Small intestine (tissue), 7 donors: ENCODE measurements at regions not wholly inside any gene's neighbourhood (a gene's known extent, or its start where the extent isn't known, plus 50 kb on each side); places are given as distances from the start of the nearest gene placed in this dataset.

Experiments
- DNase-seq, 2 donors: peaks; one replicate each; pipeline versions ENCODE4 v3.0.0 to v3.0.0-alpha.2; 2013
- FAIRE-seq: peaks from 2 replicates; lab custom pipeline; 2012; peaks lifted over from hg19 to GRCh38; lab: Jason Lieb, UNC
- H3K27ac ChIP-seq, 3 donors: one replicate each; pipeline ENCODE4 v1.5.1; 2013; ENCODE audit warnings: low read length in 2 of 3, mild to moderate bottlenecking in 2 of 3, control low read depth in 1 of 3, inconsistent platforms in 1 of 3, low read depth in 1 of 3, moderate library complexity in 1 of 3
- H3K27me3 ChIP-seq, 3 donors: one replicate each; pipeline ENCODE4 v1.6.1; 2013; ENCODE audit warnings: low read length in 3 of 3, inconsistent platforms in 1 of 3; ENCODE audit not compliant: control insufficient read depth in 3 of 3, insufficient read depth in 3 of 3
- H3K36me3 ChIP-seq, 3 donors: one replicate each; pipeline ENCODE4 v1.6.1; 2013; ENCODE audit warnings: low read length in 3 of 3, inconsistent platforms in 1 of 3, low read depth in 1 of 3, mild to moderate bottlenecking in 1 of 3, moderate library complexity in 1 of 3; ENCODE audit not compliant: control insufficient read depth in 3 of 3, insufficient read depth in 2 of 3
- H3K4me1 ChIP-seq, 3 donors: one replicate each; pipeline ENCODE4 v1.6.1; 2013; ENCODE audit warnings: low read length in 2 of 3, inconsistent platforms in 1 of 3, low read depth in 1 of 3, mild to moderate bottlenecking in 1 of 3, moderate library complexity in 1 of 3; ENCODE audit not compliant: control insufficient read depth in 3 of 3, insufficient read depth in 2 of 3
- H3K4me3 ChIP-seq, 3 donors: one replicate each; pipeline ENCODE4 v1.5.1; 2013; ENCODE audit warnings: low read length in 3 of 3, control low read depth in 1 of 3, inconsistent platforms in 1 of 3, low read depth in 1 of 3, mild to moderate bottlenecking in 1 of 3, moderate library complexity in 1 of 3
- H3K9me3 ChIP-seq, 2 donors: one replicate each; pipeline ENCODE4 v1.6.1; 2013; ENCODE audit warnings: low read depth in 1 of 2, low read length in 1 of 2; ENCODE audit not compliant: control insufficient read depth in 2 of 2, insufficient read depth in 1 of 2
- WGBS, 3 donors: extraction: QIAGEN DNeasy Blood & Tissue Kit; methylation state at CpG; one replicate each; pipeline ENCODE4 v1.1.7; 2013; 5-methylcytosine and 5-hydroxymethylcytosine counted together
- donor health status: healthy with polysubstance abuse.
- donor health status: control.
- donor health status: control.
- donor health status: Bipolar disorder and iron deficiency.
- donor health status: healthy.

DNA sequence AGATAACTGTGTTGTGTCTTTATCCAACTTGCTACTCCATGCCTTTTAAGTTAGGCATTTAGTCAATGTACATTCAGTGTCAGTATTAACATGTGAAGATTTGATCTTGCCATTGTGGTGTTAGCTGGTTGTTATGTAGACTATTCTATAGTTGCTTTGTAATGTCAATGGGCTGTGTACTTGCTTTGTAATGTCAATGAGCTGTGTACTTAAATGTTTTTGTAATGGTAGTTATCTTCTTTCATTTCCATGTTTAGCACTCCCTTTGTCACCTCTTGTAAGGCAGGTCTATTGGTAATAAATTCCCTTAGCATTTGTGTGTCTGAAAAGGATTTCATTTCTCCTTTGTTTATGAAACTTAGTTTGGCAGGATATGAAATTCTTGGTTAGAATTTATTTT is 53.4 kb downstream of the MC4R start:
- Histone ChIP-seq H3K27me3 (no peaks in the 10 kb centered on the region), H3K27ac (no peak overlapping the region), H3K4me3 (no peak overlapping the region), H3K36me3 (no peaks in the 10 kb centered on the region), H3K4me1 (no peaks in the 10 kb centered on the region), H3K9me3 (peaks cover 0 to 4% of the 10 kb centered on the region in 2 donors)
- no peak for FAIRE-seq
- DNase-seq: no peak

- FAIRE-seq (peak; percentile 30), DNase-seq (no peak)
- Histone ChIP-seq H3K27ac (no peak overlapping the region), H3K9me3 (no peaks in the 10 kb centered on the region), H3K4me1 (no peaks in the 10 kb centered on the region), H3K27me3 (no peaks in the 10 kb centered on the region), H3K36me3 (no peaks in the 10 kb centered on the region), H3K4me3 (no peak overlapping the region)
- 44 to 58% (median 56%) methylated on average over 1 of the region's 1 CpG for WGBS, 3 donors
These were observed 60.8 kb downstream of the MC4R start for GRCh38 chr18:60311676-60312360.

DNA sequence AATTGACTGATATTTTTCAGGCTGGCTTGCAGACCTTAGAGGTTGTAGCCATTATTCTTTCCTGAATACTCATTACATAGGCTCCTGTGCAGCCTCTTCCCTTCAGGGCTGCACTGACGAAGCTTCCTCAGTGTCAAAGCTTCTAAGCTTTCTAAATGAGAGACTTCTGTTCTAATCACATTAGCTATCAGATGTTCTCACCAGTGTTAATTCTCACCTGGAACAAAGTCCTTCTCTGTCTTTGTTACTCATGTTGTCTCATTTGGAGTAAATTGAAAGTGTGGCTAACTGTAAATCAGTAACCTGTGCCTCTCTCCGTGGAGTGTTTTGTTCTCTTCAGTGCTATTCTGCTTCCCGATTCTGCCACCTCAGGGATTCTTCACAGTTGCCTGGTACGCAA is 76.9 kb downstream of the MC4R start:
- Histone ChIP-seq H3K36me3 (no peaks in the 10 kb centered on the region), H3K4me1 (no peaks in the 10 kb centered on the region), H3K27me3 (no peaks in the 10 kb centered on the region), H3K4me3 (no peak overlapping the region), H3K27ac (peak overlapping the region in 2 of 3 donors; percentile 40 to 72), H3K9me3 (no peaks in the 10 kb centered on the region)
- FAIRE-seq (no peak), DNase-seq (peak; percentile 81 to 89)
- 13 to 64% (median 26%) methylated on average over 4 of the region's 4 CpGs for WGBS, 3 donors

- H3K4me3 ChIP-seq: no peak overlapping the region
- H3K36me3 ChIP-seq: no peaks in the 10 kb centered on the region
- H3K9me3 ChIP-seq: no peaks in the 10 kb centered on the region
- no peak for FAIRE-seq
- DNase-seq: no peak
- no peaks in the 10 kb centered on the region for H3K4me1 ChIP-seq
- no peak overlapping the region for H3K27ac ChIP-seq
- H3K27me3 ChIP-seq: no peaks in the 10 kb centered on the region
- 72 to 89% (median 77%) methylated on average over 4 of the region's 4 CpGs for WGBS, 3 donors
These were observed 80.4 kb downstream of the MC4R start for GRCh38 chr18:60292186-60292585.

GRCh38 chr18:60279391-60279790 is 93.2 kb downstream of the MC4R start:
- 46 to 62% (median 53%) methylated on average over 1 of the region's 1 CpG for WGBS, 3 donors
- no peak overlapping the region for H3K27ac ChIP-seq
- H3K9me3 ChIP-seq: no peaks in the 10 kb centered on the region
- no peak overlapping the region for H3K4me3 ChIP-seq
- no peak for FAIRE-seq
- no peaks in the 10 kb centered on the region for H3K27me3 ChIP-seq
- H3K36me3 ChIP-seq: no peaks in the 10 kb centered on the region
- DNase-seq: no peak
- no peaks in the 10 kb centered on the region for H3K4me1 ChIP-seq

DNA sequence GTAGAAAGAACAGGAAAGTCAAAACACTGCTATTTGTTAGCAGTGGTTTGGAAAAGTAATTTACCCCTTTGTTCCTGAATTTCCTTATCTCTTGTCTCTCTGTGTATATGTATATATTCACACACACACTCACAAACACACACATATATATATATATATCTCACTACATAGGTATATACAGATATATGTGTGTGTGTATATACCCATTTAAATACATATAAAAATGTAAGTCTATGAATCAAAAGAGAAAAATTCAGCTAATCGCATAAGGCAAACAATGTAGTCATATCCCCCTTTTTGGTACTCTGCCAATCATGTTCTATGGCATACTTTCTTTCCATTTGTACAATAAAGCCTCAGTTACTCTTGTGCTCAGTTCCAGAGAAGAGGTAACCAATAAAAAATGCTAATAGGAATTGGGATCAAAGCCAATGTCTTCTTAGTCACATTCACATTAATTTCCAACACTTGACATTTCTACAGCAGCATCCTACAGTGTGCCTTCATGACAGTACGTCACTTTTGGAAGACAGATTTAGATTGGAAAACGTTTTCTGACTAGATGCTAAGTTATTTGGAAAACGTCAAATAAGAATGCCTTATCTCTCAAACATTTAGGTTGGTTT is 94.6 kb downstream of the MC4R start:
- H3K4me3 ChIP-seq: no peak overlapping the region
- DNase-seq: no peak
- WGBS, 3 donors: 72 to 77% (median 74%) methylated on average over 4 of the region's 4 CpGs
- H3K27me3 ChIP-seq: no peaks in the 10 kb centered on the region
- no peaks in the 10 kb centered on the region for H3K4me1 ChIP-seq
- no peaks in the 10 kb centered on the region for H3K36me3 ChIP-seq
- peaks cover 0 to 1% of the 10 kb centered on the region in 2 donors for H3K9me3 ChIP-seq
- no peak for FAIRE-seq
- no peak overlapping the region for H3K27ac ChIP-seq

DNA sequence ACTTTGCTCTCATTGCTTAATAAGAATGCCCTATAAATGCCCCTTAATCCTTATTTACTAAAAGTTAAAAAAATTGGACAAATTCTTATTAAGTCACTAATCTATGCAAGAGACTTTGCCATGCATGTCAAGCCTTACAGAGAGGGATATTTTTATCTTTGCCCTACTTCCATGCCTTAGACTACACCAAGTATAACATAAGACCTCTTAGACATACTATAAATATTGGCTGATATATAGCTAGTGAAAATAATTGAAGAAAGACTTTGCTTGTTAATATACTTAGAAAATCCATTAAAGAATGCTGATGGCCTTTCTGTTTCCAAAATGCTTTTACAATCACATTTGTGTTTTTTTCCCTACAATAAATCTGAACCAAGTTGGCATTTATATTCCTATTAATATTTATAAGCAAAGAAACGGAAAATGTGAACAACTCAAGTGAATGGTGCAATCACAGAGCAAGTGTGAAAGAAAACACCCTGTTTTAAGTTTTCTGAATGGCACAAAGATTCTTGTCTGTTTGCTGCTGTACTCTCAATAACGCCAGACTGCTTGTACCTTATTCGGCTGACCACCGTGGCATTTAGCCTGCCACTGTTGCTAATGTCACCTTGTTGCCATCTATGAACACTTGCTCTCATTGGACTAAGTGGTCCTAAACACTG is 105.0 kb downstream of the MC4R start:
- Histone ChIP-seq H3K4me3 (no peak overlapping the region), H3K4me1 (no peaks in the 10 kb centered on the region), H3K27ac (no peak overlapping the region), H3K27me3 (no peaks in the 10 kb centered on the region), H3K9me3 (peaks cover 2% of the 10 kb centered on the region in 2 donors), H3K36me3 (no peaks in the 10 kb centered on the region)
- 80 to 90% (median 89%) methylated on average over 4 of the region's 4 CpGs for WGBS, 3 donors
- FAIRE-seq: no peak
- DNase-seq: no peak

- no peak overlapping the region for H3K27ac ChIP-seq
- H3K4me1 ChIP-seq: no peaks in the 10 kb centered on the region
- no peaks in the 10 kb centered on the region for H3K36me3 ChIP-seq
- no peak for DNase-seq
- no peak overlapping the region for H3K4me3 ChIP-seq
- FAIRE-seq: no peak
- 62 to 71% (median 63%) methylated on average over 5 of the region's 5 CpGs for WGBS, 3 donors
- peaks cover 0 to 2% of the 10 kb centered on the region in 2 donors for H3K9me3 ChIP-seq
- H3K27me3 ChIP-seq: no peaks in the 10 kb centered on the region
These were observed 106.0 kb downstream of the MC4R start for GRCh38 chr18:60266558-60266957.
